Panc1 (cell line): ENCODE measurements at regions not wholly inside any gene's neighbourhood (a gene's known extent, or its start where the extent isn't known, plus 50 kb on each side); places are given as distances from the start of the nearest gene placed in this dataset.

Experiments
- ATAC-seq: fragments of 200-7000 bp; cut with Tn5 transposase; 2 replicates; pipeline ENCODE4 v1.9.1; 2020; ENCODE audit warnings: mild to moderate bottlenecking, moderate library complexity
- BruUV-seq: library from RNA; stranded (reverse); fragments of 400-500 nt; replicated peaks from 2 replicates; lab custom pipeline; 2021; lab: Mats Ljungman, UMichigan
- CTCF ChIA-PET: fragments of 300-600 bp; sonication (Branson Sonifier 250); formaldehyde crosslinking; loops from one replicate; lab custom pipeline; 2022; ENCODE audit warnings: antibody characterized with exemption; lab: Charles Lee
- POLR2A ChIA-PET: fragments of 300-600 bp; sonication (Branson Sonifier 250); formaldehyde crosslinking; loops from one replicate; lab custom pipeline; 2022; ENCODE audit warnings: antibody characterized with exemption; lab: Charles Lee
- DNase-seq: peaks from one replicate; pipeline ENCODE4 v3.0.0-alpha.2; 2010; ENCODE audit warnings: low read depth, low spot score
- H3K27ac ChIP-seq: 2 replicates; pipeline ENCODE4 v1.5.1; 2011; ENCODE audit warnings: mild to moderate bottlenecking, low read length, inconsistent platforms
- H3K27me3 ChIP-seq: fragments of 200-500 bp; sonication (Bioruptor generic); 2 replicates; pipeline ENCODE4 v1.6.0; 2014; ENCODE audit warnings: low read length, inconsistent platforms; ENCODE audit not compliant: control insufficient read depth, insufficient read depth
- H3K36me3 ChIP-seq: fragments of 200-500 bp; sonication (Bioruptor generic); 2 replicates; pipeline ENCODE4 v1.5.1; 2014; ENCODE audit warnings: inconsistent platforms, mild to moderate bottlenecking, low read length, moderate library complexity; ENCODE audit not compliant: control insufficient read depth, insufficient read depth
- H3K4me1 ChIP-seq: 2 replicates; pipeline ENCODE4 v1.5.1; 2011; ENCODE audit warnings: inconsistent platforms, mild to moderate bottlenecking, low read length, moderate library complexity; ENCODE audit not compliant: control insufficient read depth, insufficient read depth
- H3K4me3 ChIP-seq, 2 experiments: 2 replicates each; pipeline ENCODE4 v1.5.1; 2011 to 2012; ENCODE audit warnings: low read depth in 2 of 2, low read length in 2 of 2, mild to moderate bottlenecking in 2 of 2, inconsistent platforms in 1 of 2, moderate library complexity in 1 of 2
- H3K9me3 ChIP-seq: fragments of 200-500 bp; sonication (Bioruptor generic); 2 replicates; pipeline ENCODE4 v1.5.1; 2014; ENCODE audit warnings: low read depth, mild to moderate bottlenecking, inconsistent platforms, low read length, moderate library complexity; ENCODE audit not compliant: control insufficient read depth, insufficient read depth
- POLR2AphosphoS5 ChIP-seq: IDR thresholded peaks from 2 replicates; pipeline ENCODE4 v1.6.1; 2012; ENCODE audit warnings: mild to moderate bottlenecking, low read depth, low read length, moderate library complexity
- SIN3A ChIP-seq: IDR thresholded peaks from 2 replicates; pipeline ENCODE4 v1.6.1; 2012; ENCODE audit warnings: low read depth, mild to moderate bottlenecking, low read length, moderate library complexity, borderline replicate concordance; ENCODE audit not compliant: insufficient read depth
- TCF7L2 ChIP-seq: IDR thresholded peaks from 2 replicates; pipeline ENCODE4 v1.6.1; 2011; ENCODE audit warnings: mild to moderate bottlenecking, low read depth, low read length, inconsistent platforms
- in situ Hi-C: cut with HindIII; loops from 2 replicates; pipeline ENCODE4 v1.10.0; 2016; ENCODE audit warnings: low sequenced_read_pairs, low pct_unique_long_range_greater_than_20kb
- intact Hi-C: fragments of 100-400 bp; cut with micrococcal nuclease; formaldehyde crosslinking; loops from one replicate; pipeline ENCODE4 v1.10.0; 2022; ENCODE audit not compliant: unreplicated experiment
- TF ChIP-seq, protein P1 (sequence below): fragments of 450-650 bp; IDR thresholded peaks from 2 replicates; pipeline ENCODE4 v1.5.1; 2017; ENCODE audit warnings: mild to moderate bottlenecking
- TF ChIP-seq, protein P2 (sequence below), 2 experiments: IDR thresholded peaks; 2 replicates each; pipeline ENCODE4 v1.6.1; 2011 to 2012; ENCODE audit warnings: low read depth in 2 of 2, control low read depth in 1 of 2, low read length in 1 of 2, mild to moderate bottlenecking in 1 of 2, moderate library complexity in 1 of 2; ENCODE audit not compliant: insufficient read depth in 1 of 2

GRCh38 chr7:86155623-86156022, 488.1 kb upstream of the GRM3 start:
- Histone ChIP-seq H3K4me1 (no peaks in the 10 kb centered on the region), H3K4me3 (no peak overlapping the region), H3K36me3 (no peaks in the 10 kb centered on the region), H3K27ac (no peak overlapping the region), H3K27me3 (no peaks in the 10 kb centered on the region), H3K9me3 (no peaks in the 10 kb centered on the region)
- ChIA-PET POLR2A (no interaction called here), CTCF (no interaction called here)
- intact Hi-C loops (no loop called here), in situ Hi-C loops (no loop called here)
- TF ChIP-seq POLR2AphosphoS5 (no peak), TCF7L2 (no peak)
- TF ChIP-seq, protein P1, sequence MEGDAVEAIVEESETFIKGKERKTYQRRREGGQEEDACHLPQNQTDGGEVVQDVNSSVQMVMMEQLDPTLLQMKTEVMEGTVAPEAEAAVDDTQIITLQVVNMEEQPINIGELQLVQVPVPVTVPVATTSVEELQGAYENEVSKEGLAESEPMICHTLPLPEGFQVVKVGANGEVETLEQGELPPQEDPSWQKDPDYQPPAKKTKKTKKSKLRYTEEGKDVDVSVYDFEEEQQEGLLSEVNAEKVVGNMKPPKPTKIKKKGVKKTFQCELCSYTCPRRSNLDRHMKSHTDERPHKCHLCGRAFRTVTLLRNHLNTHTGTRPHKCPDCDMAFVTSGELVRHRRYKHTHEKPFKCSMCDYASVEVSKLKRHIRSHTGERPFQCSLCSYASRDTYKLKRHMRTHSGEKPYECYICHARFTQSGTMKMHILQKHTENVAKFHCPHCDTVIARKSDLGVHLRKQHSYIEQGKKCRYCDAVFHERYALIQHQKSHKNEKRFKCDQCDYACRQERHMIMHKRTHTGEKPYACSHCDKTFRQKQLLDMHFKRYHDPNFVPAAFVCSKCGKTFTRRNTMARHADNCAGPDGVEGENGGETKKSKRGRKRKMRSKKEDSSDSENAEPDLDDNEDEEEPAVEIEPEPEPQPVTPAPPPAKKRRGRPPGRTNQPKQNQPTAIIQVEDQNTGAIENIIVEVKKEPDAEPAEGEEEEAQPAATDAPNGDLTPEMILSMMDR = no peak
- TF ChIP-seq, protein P2, sequence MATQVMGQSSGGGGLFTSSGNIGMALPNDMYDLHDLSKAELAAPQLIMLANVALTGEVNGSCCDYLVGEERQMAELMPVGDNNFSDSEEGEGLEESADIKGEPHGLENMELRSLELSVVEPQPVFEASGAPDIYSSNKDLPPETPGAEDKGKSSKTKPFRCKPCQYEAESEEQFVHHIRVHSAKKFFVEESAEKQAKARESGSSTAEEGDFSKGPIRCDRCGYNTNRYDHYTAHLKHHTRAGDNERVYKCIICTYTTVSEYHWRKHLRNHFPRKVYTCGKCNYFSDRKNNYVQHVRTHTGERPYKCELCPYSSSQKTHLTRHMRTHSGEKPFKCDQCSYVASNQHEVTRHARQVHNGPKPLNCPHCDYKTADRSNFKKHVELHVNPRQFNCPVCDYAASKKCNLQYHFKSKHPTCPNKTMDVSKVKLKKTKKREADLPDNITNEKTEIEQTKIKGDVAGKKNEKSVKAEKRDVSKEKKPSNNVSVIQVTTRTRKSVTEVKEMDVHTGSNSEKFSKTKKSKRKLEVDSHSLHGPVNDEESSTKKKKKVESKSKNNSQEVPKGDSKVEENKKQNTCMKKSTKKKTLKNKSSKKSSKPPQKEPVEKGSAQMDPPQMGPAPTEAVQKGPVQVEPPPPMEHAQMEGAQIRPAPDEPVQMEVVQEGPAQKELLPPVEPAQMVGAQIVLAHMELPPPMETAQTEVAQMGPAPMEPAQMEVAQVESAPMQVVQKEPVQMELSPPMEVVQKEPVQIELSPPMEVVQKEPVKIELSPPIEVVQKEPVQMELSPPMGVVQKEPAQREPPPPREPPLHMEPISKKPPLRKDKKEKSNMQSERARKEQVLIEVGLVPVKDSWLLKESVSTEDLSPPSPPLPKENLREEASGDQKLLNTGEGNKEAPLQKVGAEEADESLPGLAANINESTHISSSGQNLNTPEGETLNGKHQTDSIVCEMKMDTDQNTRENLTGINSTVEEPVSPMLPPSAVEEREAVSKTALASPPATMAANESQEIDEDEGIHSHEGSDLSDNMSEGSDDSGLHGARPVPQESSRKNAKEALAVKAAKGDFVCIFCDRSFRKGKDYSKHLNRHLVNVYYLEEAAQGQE (IDR thresholded peaks at IDR 0.05; ENCODE audit: insufficient read depth in 1 of 2, low read depth in 2 of 2, low read length in 1 of 2) = no peak
- no peak for ATAC-seq
- DNase-seq = no peak
- no TSS peak for BruUV-seq

GRCh38 chr7:86152926-86153325, 490.8 kb upstream of the GRM3 start:
- Histone ChIP-seq H3K27me3 (no peaks in the 10 kb centered on the region), H3K36me3 (no peaks in the 10 kb centered on the region), H3K4me1 (no peaks in the 10 kb centered on the region), H3K27ac (no peak overlapping the region), H3K9me3 (no peaks in the 10 kb centered on the region), H3K4me3 (no peak overlapping the region)
- ChIA-PET CTCF (no interaction called here), POLR2A (no interaction called here)
- BruUV-seq = no TSS peak
- DNase-seq (no peak), ATAC-seq (no peak)
- intact Hi-C loops = no loop called here
- no peak for TF ChIP-seq POLR2AphosphoS5
- TF ChIP-seq, protein P1 = no peak
- TF ChIP-seq TCF7L2 = no peak
- TF ChIP-seq, protein P2 (IDR thresholded peaks at IDR 0.05; ENCODE audit: insufficient read depth in 1 of 2, low read depth in 2 of 2, low read length in 1 of 2) = no peak
- TF ChIP-seq SIN3A = no peak
- in situ Hi-C loops = no loop called here
